Fibroblast of mammary gland (primary cell): ENCODE measurements at regions not wholly inside any gene's neighbourhood (a gene's known extent, or its start where the extent isn't known, plus 50 kb on each side); places are given as distances from the start of the nearest gene placed in this dataset.

ENCODE experiments used
- DNase-seq: peaks from one replicate; pipeline ENCODE4 v3.0.0-alpha.2; 2010; ENCODE audit warnings: low read depth
- H3K4me3 ChIP-seq: 2 replicates; pipeline ENCODE4 v1.5.1; 2011; ENCODE audit warnings: low read depth, mild to moderate bottlenecking, low read length, moderate library complexity; ENCODE audit not compliant: control insufficient read depth
- CTCF ChIP-seq: conservative IDR thresholded peaks from 2 replicates; pipeline ENCODE4 v1.5.1; 2011; ENCODE audit warnings: low read depth, low read length, inconsistent platforms; ENCODE audit not compliant: control insufficient read depth, insufficient read depth

- no peak overlapping the region for H3K4me3 ChIP-seq
- no peak for TF ChIP-seq CTCF
- no peak for DNase-seq
Measured at GRCh38 chr3:105157067-105157765, 209.5 kb upstream of the ALCAM start.

- no peak for TF ChIP-seq CTCF
- no peak overlapping the region for H3K4me3 ChIP-seq
- DNase-seq: no peak
Measured at GRCh38 chr3:105157766-105158085, 209.0 kb upstream of the ALCAM start.

- no peak for DNase-seq
- no peak for TF ChIP-seq CTCF
- H3K4me3 ChIP-seq: no peak overlapping the region
Measured at GRCh38 chr3:105158286-105158685, 208.4 kb upstream of the ALCAM start.

GRCh38 chr3:105162448-105162847 is 204.3 kb upstream of the ALCAM start:
- TF ChIP-seq CTCF: no peak
- H3K4me3 ChIP-seq: no peak overlapping the region

GRCh38 chr3:105166893-105167292 is 199.8 kb upstream of the ALCAM start:
- TF ChIP-seq CTCF: no peak
- no peak for DNase-seq

More at GRCh38 chr3:105162448-105162847, 204.3 kb upstream of the ALCAM start:
- DNase-seq: no peak

GRCh38 chr3:105170423-105170822 is 196.3 kb upstream of the ALCAM start:
- no peak overlapping the region for H3K4me3 ChIP-seq
- DNase-seq: no peak
- no peak for TF ChIP-seq CTCF

More at GRCh38 chr3:105166893-105167292, 199.8 kb upstream of the ALCAM start:
- H3K4me3 ChIP-seq: no peak overlapping the region
